Gastroesophageal sphincter (tissue), 4 donors: ENCODE measurements at regions not wholly inside any gene's neighbourhood (a gene's known extent, or its start where the extent isn't known, plus 50 kb on each side); places are given as distances from the start of the nearest gene placed in this dataset.

Source experiments
- ATAC-seq: fragments of 150-250 bp; one replicate; pipeline ENCODE4 v1.9.1; 2016; ENCODE audit warnings: mild to moderate bottlenecking, moderate library complexity
- H3K27ac ChIP-seq, 4 donors: fragments of 200-600 bp; sonication (generic) in 3 of 4; 1 replicate in 3 of 4; 2 replicates in 1 of 4; pipeline ENCODE4 v1.5.1; 2016 to 2019
- H3K27me3 ChIP-seq: fragments of 200-600 bp; sonication (generic); one replicate; pipeline ENCODE4 v1.5.1; 2019
- H3K36me3 ChIP-seq, 2 donors: fragments of 200-600 bp; sonication (generic); one replicate each; pipeline ENCODE4 v1.5.1; 2019; ENCODE audit warnings: control low read depth in 1 of 2
- H3K4me1 ChIP-seq, 3 donors: fragments of 200-600 bp; sonication (generic); 1 replicate in 2 of 3; 2 replicates in 1 of 3; pipeline ENCODE4 v1.5.1; 2016 to 2019; ENCODE audit warnings: control low read depth in 2 of 3
- H3K4me3 ChIP-seq, 2 donors: fragments of 200-600 bp; sonication (generic); one replicate each; pipeline ENCODE4 v1.5.1; 2019; ENCODE audit warnings: mild to moderate bottlenecking in 1 of 2, moderate library complexity in 1 of 2
- H3K9me3 ChIP-seq, 3 donors: fragments of 200-600 bp; sonication (generic); one replicate each; pipeline ENCODE4 v1.5.1; 2017 to 2019; ENCODE audit warnings: control low read depth in 2 of 3
- CTCF ChIP-seq, 4 experiments: fragments of 200-600 bp in 2 of 4; fragments of 450-650 bp in 2 of 4; sonication (generic) in 1 of 4; IDR thresholded peaks; one replicate each; pipeline ENCODE4 v1.5.1; 2017 to 2019; ENCODE audit warnings: antibody characterized with exemption in 4 of 4, mild to moderate bottlenecking in 2 of 4, moderate library complexity in 2 of 4
- EP300 ChIP-seq: sonication (generic); formaldehyde crosslinking; IDR thresholded peaks from one replicate; pipeline ENCODE4 v1.6.1; 2017; ENCODE audit warnings: antibody characterized with exemption, mild to moderate bottlenecking
- POLR2A ChIP-seq, 2 donors: fragments of 450-650 bp; IDR thresholded peaks; one replicate each; pipeline ENCODE4 v1.6.1; 2017; ENCODE audit warnings: antibody characterized with exemption in 2 of 2, mild to moderate bottlenecking in 2 of 2, moderate library complexity in 1 of 2
- POLR2AphosphoS5 ChIP-seq: sonication (generic); formaldehyde crosslinking; IDR thresholded peaks from one replicate; pipeline ENCODE4 v1.6.1; 2017; ENCODE audit warnings: antibody characterized with exemption
- WGBS, 2 donors: methylation state at CpG; one replicate each; pipeline ENCODE4 v1.1.5; 2018; ENCODE audit warnings: low coverage in 1 of 2; 5-methylcytosine and 5-hydroxymethylcytosine counted together

- WGBS, 2 donors: 33 to 69% methylated on average over 2 of the region's 2 CpGs
- no peaks in the 10 kb centered on the region for H3K27me3 ChIP-seq
- TF ChIP-seq CTCF (IDR thresholded peaks at IDR 0.05) (no peak), POLR2A (IDR thresholded peaks at IDR 0.05) (no peak), EP300 (no peak), POLR2AphosphoS5 (no peak)
- no peak overlapping the region for H3K4me3 ChIP-seq
- no peaks in the 10 kb centered on the region for H3K9me3 ChIP-seq
- no peak overlapping the region for H3K27ac ChIP-seq
- H3K4me1 ChIP-seq: no peaks in the 10 kb centered on the region
- H3K36me3 ChIP-seq: no peaks in the 10 kb centered on the region
- ATAC-seq: no peak
Observed at GRCh38 chr7:82542665-82543064, 99.1 kb upstream of the CACNA2D1 start.

DNA sequence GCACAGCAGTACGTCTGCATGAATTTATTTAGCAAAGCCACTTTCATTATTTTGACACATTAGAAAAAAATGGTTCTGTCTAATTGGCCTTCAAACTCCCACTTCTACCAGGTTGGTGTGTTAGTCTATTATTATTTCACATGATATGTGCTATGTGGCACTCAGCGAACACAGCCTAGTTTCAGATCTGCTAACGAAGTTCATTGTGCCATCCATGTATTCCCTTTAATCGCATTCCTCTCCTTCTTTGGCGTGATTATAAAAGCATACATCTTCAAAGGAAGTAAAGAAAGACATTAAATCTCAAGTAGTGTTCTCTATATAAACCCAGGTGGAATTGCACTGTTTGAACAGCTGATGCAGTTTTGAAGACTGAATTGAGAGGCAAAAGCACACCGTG, 96.4 kb upstream of the CACNA2D1 start:
- H3K9me3 ChIP-seq: no peaks in the 10 kb centered on the region
- no peaks in the 10 kb centered on the region for H3K36me3 ChIP-seq
- no peak for ATAC-seq
- 41 to 57% methylated on average over 6 of the region's 6 CpGs for WGBS, 2 donors
- H3K4me3 ChIP-seq: no peak overlapping the region
- TF ChIP-seq POLR2AphosphoS5 (no peak), EP300 (no peak), POLR2A (IDR thresholded peaks at IDR 0.05) (no peak), CTCF (IDR thresholded peaks at IDR 0.05) (no peak)
- no peak overlapping the region for H3K27ac ChIP-seq
- no peaks in the 10 kb centered on the region for H3K27me3 ChIP-seq
- H3K4me1 ChIP-seq: no peaks in the 10 kb centered on the region

GRCh38 chr7:82534684-82535083, 91.1 kb upstream of the CACNA2D1 start:
- Histone ChIP-seq H3K36me3 (no peaks in the 10 kb centered on the region), H3K27ac (no peak overlapping the region), H3K9me3 (no peaks in the 10 kb centered on the region), H3K27me3 (no peaks in the 10 kb centered on the region), H3K4me1 (no peaks in the 10 kb centered on the region), H3K4me3 (no peak overlapping the region)
- 57% methylated on average over 1 of the region's 1 CpG; no CpG with 5 or more reads in 1 of the 2 donors for WGBS, 2 donors
- TF ChIP-seq POLR2A (IDR thresholded peaks at IDR 0.05) (no peak), POLR2AphosphoS5 (no peak), CTCF (IDR thresholded peaks at IDR 0.05) (no peak), EP300 (no peak)
- no peak for ATAC-seq

- TF ChIP-seq CTCF (IDR thresholded peaks at IDR 0.05) (no peak), POLR2A (IDR thresholded peaks at IDR 0.05) (no peak), EP300 (no peak), POLR2AphosphoS5 (no peak)
- WGBS, 2 donors: 64 to 66% methylated on average over 4 to 5 of the region's 5 CpGs
- Histone ChIP-seq H3K27me3 (no peaks in the 10 kb centered on the region), H3K4me3 (no peak overlapping the region), H3K9me3 (no peaks in the 10 kb centered on the region), H3K36me3 (no peaks in the 10 kb centered on the region), H3K27ac (no peak overlapping the region), H3K4me1 (no peaks in the 10 kb centered on the region)
- ATAC-seq: no peak
Observed at GRCh38 chr7:82530361-82530760, 86.8 kb upstream of the CACNA2D1 start.

DNA sequence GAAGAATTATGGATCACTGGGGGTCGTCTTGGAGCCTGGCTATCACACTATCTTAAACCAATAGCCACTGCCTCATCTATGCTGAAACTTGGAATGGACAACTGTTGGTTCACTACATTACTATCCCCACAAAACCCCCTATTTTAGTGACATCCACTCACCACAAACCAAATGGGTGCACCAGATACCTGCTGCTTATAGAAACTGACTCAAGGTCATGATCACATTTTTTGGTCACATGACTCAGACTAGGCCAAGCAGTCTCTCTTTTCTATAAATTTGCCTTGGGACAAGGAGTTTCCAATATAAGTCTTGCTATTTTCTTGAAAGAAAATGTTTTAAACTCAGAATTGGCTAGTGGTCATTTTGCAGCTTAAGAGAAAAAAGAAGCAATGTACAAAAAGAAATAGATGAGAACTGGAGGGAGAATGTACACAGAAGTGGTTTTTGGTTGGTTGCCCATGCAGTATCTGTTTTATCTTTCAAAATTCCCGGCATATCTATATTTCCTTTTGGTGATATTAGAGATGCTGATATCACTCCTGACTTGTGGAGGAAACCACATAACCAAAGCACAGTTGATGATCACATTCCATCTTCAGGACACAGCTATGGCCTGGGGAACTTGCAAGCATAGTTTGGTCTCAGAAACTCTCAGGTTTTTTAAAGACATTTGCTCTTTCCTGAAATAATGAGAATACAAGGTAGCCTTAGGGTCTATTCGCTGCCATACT, 85.2 kb upstream of the CACNA2D1 start:
- 62 to 78% methylated on average over 2 to 3 of the region's 3 CpGs for WGBS, 2 donors
- H3K4me3 ChIP-seq: no peak overlapping the region
- no peaks in the 10 kb centered on the region for H3K36me3 ChIP-seq
- H3K27ac ChIP-seq: no peak overlapping the region
- no peaks in the 10 kb centered on the region for H3K4me1 ChIP-seq
- no peaks in the 10 kb centered on the region for H3K27me3 ChIP-seq
- no peaks in the 10 kb centered on the region for H3K9me3 ChIP-seq
- TF ChIP-seq EP300 (no peak), POLR2A (IDR thresholded peaks at IDR 0.05) (no peak), POLR2AphosphoS5 (no peak), CTCF (IDR thresholded peaks at IDR 0.05) (no peak)
- no peak for ATAC-seq
